ENCODE measurements at regions not wholly inside any gene's neighbourhood (a gene's known extent, or its start where the extent isn't known, plus 50 kb on each side); places are given as distances from the start of the nearest gene placed in this dataset.

DNA sequence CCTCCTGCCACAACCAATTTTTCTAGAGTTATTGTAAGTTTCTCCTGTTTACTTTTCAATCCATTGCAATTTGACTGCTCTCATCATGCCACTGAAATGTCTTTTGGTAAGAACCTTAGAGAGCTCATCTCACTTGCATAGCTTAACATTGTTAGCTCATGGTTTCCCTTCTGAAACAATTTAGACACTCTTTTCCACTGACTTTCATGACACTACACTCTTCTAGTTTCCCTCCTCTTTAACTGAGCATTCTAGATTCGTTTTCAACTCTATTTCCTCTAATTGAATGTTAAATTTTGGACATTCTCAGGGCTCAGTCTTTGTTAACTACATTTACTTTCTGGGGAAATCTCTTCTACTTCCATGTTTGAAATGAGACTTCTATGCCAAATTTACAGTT, 369.1 kb downstream of the JRKL start:
- Histone ChIP-seq H4K20me1 (ENCODE audit: control insufficient read depth, extremely low read depth, insufficient read depth, low read length) (no peaks in the 10 kb centered on the region), H3K4me1 (ENCODE audit: control insufficient read depth, extremely low read depth, insufficient read depth, low read length) (peaks cover 17% of the 10 kb centered on the region), H3K79me2 (ENCODE audit: control insufficient read depth, insufficient read depth, low read length) (no peaks in the 10 kb centered on the region), H3K4me3 (ENCODE audit: control insufficient read depth in 2 of 3, extremely low read depth in 1 of 3, insufficient read depth in 2 of 3, low read depth in 1 of 3, low read length in 3 of 3) (no peak overlapping the region), H2AFZ (ENCODE audit: control insufficient read depth, low read length) (no peak overlapping the region), H3K27me3 (ENCODE audit: control insufficient read depth, extremely low read depth, insufficient read depth, low read length) (no peaks in the 10 kb centered on the region), H3K9ac (ENCODE audit: control insufficient read depth, extremely low read depth, insufficient read depth, low read length) (no peak overlapping the region), H3K9me3 (ENCODE audit: control insufficient read depth, low read depth, low read length) (no peaks in the 10 kb centered on the region), H3K27ac (ENCODE audit: control insufficient read depth, insufficient read depth, low read length) (no peak overlapping the region), H3K9me1 (ENCODE audit: control insufficient read depth, extremely low read depth, insufficient read depth, low read length) (no peaks in the 10 kb centered on the region), H3K4me2 (ENCODE audit: control insufficient read depth, extremely low read depth, insufficient read depth, low read depth, low read length) (no peak overlapping the region), H3K36me3 (ENCODE audit: control insufficient read depth in 2 of 2, extremely low read depth in 1 of 2, insufficient read depth in 2 of 2, low read length in 2 of 2) (no peaks in the 10 kb centered on the region)
- no peak for DNase-seq (ENCODE audit: low read depth, low spot score)
- dilution Hi-C loops (cut with MboI; ENCODE audit: extremely low pct_ligation_motif_present, low sequenced_read_pairs): no loop called here
- FAIRE-seq: no peak
- TF ChIP-seq CTCF (optimal IDR thresholded peaks at IDR 0.05 in 1 of 3, IDR thresholded peaks at IDR 0.05 in 1 of 3, conservative IDR thresholded peaks at IDR 0.05 in 1 of 3; ENCODE audit: extremely low read depth in 1 of 3, insufficient read depth in 2 of 3, low read length in 3 of 3): no peak
- no peak for TF ChIP-seq EZH2 (IDR thresholded peaks at IDR 0.05; ENCODE audit: low read length)

DNA sequence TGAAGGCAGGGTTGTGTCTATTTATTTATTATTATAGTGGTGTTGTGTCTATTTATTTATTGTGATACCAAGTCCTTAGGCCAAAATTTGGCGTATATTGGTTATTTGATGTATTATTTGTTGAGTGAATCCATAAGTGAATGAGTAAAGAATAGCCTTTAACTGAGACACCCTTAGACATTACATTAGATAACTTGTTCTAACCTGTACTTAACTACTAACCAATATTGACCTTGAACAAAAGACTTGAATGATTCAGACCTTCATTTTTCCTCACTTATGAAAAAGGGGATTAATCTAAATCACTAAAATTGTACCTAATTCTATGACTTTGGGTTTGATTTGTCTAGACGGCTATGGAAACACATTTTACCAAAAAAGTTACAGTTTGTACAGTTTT, 370.5 kb downstream of the JRKL start:
- no peaks in the 10 kb centered on the region for H4K20me1 ChIP-seq (ENCODE audit: control insufficient read depth, extremely low read depth, insufficient read depth, low read length)
- H2AFZ ChIP-seq (ENCODE audit: control insufficient read depth, low read length): no peak overlapping the region
- DNase-seq (ENCODE audit: low read depth, low spot score) (no peak), FAIRE-seq (no peak)
- no peaks in the 10 kb centered on the region for H3K9me3 ChIP-seq (ENCODE audit: control insufficient read depth, low read depth, low read length)
- H3K36me3 ChIP-seq (ENCODE audit: control insufficient read depth in 2 of 2, extremely low read depth in 1 of 2, insufficient read depth in 2 of 2, low read length in 2 of 2): no peaks in the 10 kb centered on the region
- TF ChIP-seq EZH2 (IDR thresholded peaks at IDR 0.05; ENCODE audit: low read length) (no peak), CTCF (optimal IDR thresholded peaks at IDR 0.05 in 1 of 3, IDR thresholded peaks at IDR 0.05 in 1 of 3, conservative IDR thresholded peaks at IDR 0.05 in 1 of 3; ENCODE audit: extremely low read depth in 1 of 3, insufficient read depth in 2 of 3, low read length in 3 of 3) (no peak)
- dilution Hi-C loops (cut with MboI; ENCODE audit: extremely low pct_ligation_motif_present, low sequenced_read_pairs): no loop called here
- no peak overlapping the region for H3K4me2 ChIP-seq (ENCODE audit: control insufficient read depth, extremely low read depth, insufficient read depth, low read depth, low read length)
- H3K9me1 ChIP-seq (ENCODE audit: control insufficient read depth, extremely low read depth, insufficient read depth, low read length): no peaks in the 10 kb centered on the region
- no peaks in the 10 kb centered on the region for H3K27me3 ChIP-seq (ENCODE audit: control insufficient read depth, extremely low read depth, insufficient read depth, low read length)
- peak overlapping the region; percentile 25 for H3K27ac ChIP-seq (ENCODE audit: control insufficient read depth, insufficient read depth, low read length)
- H3K79me2 ChIP-seq (ENCODE audit: control insufficient read depth, insufficient read depth, low read length): no peaks in the 10 kb centered on the region
- H3K9ac ChIP-seq (ENCODE audit: control insufficient read depth, extremely low read depth, insufficient read depth, low read length): no peak overlapping the region
- no peak overlapping the region for H3K4me3 ChIP-seq (ENCODE audit: control insufficient read depth in 2 of 3, extremely low read depth in 1 of 3, insufficient read depth in 2 of 3, low read depth in 1 of 3, low read length in 3 of 3)
- peaks cover 17% of the 10 kb centered on the region for H3K4me1 ChIP-seq (ENCODE audit: control insufficient read depth, extremely low read depth, insufficient read depth, low read length)
